ENCODE measurements at regions not wholly inside any gene's neighbourhood (a gene's known extent, or its start where the extent isn't known, plus 50 kb on each side); places are given as distances from the start of the nearest gene placed in this dataset.

DNA sequence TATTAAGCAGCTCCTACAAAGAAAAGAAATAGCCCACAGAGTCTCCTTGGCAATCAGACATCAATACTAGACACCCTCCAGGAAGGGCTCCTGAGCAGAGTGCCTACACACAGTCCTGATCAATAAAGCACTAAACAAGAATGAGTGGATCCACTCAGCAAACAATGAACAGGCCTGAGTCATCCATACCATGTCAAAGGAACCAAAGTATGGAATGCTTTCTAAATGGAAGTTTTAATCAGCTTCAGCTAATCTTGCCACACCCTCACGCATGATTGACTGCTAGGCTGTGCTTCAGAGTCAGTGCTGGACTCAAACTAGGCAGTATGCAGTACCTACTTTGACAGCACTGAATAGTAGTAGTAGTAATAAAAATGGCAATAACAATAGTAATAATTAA is 392.7 kb upstream of the HTR2A start:
- TF ChIP-seq, protein P1, sequence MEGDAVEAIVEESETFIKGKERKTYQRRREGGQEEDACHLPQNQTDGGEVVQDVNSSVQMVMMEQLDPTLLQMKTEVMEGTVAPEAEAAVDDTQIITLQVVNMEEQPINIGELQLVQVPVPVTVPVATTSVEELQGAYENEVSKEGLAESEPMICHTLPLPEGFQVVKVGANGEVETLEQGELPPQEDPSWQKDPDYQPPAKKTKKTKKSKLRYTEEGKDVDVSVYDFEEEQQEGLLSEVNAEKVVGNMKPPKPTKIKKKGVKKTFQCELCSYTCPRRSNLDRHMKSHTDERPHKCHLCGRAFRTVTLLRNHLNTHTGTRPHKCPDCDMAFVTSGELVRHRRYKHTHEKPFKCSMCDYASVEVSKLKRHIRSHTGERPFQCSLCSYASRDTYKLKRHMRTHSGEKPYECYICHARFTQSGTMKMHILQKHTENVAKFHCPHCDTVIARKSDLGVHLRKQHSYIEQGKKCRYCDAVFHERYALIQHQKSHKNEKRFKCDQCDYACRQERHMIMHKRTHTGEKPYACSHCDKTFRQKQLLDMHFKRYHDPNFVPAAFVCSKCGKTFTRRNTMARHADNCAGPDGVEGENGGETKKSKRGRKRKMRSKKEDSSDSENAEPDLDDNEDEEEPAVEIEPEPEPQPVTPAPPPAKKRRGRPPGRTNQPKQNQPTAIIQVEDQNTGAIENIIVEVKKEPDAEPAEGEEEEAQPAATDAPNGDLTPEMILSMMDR (IDR thresholded peaks at IDR 0.05): no peak
- TF ChIP-seq POLR2A (IDR thresholded peaks at IDR 0.05) (no peak), EP300 (IDR thresholded peaks at IDR 0.05) (no peak)

Measured in sigmoid colon (tissue), 4 donors.